ENCODE measurements at regions not wholly inside any gene's neighbourhood (a gene's known extent, or its start where the extent isn't known, plus 50 kb on each side); places are given as distances from the start of the nearest gene placed in this dataset.
"Not testable (repeated sequence)": the region's sequence is repeated elsewhere in the genome, so short reads cannot be mapped to it uniquely, and the experiment has no call there.

DNA sequence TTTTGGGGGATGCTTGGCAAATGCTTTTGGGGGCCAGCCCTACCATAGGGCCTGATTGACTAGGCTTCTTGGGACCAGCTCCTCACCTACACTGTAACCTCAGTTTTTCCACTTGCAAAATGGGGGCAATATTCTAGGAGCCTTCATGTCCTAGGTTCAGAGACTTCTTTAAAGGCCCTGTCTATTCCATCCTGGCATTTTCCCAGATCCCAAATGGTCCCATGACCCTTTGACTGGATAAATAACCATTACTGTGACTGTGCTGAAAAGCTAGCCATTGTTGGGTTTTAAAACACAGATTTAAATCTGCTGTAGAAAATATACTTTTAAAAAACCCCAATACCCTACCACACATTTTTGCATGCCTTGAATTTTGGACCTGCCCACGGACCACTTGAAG, 149.8 kb downstream of the EFNB1 start:
- TF ChIP-seq, protein P1, sequence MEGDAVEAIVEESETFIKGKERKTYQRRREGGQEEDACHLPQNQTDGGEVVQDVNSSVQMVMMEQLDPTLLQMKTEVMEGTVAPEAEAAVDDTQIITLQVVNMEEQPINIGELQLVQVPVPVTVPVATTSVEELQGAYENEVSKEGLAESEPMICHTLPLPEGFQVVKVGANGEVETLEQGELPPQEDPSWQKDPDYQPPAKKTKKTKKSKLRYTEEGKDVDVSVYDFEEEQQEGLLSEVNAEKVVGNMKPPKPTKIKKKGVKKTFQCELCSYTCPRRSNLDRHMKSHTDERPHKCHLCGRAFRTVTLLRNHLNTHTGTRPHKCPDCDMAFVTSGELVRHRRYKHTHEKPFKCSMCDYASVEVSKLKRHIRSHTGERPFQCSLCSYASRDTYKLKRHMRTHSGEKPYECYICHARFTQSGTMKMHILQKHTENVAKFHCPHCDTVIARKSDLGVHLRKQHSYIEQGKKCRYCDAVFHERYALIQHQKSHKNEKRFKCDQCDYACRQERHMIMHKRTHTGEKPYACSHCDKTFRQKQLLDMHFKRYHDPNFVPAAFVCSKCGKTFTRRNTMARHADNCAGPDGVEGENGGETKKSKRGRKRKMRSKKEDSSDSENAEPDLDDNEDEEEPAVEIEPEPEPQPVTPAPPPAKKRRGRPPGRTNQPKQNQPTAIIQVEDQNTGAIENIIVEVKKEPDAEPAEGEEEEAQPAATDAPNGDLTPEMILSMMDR (IDR thresholded peaks at IDR 0.05; ENCODE audit: low read depth, low read length) = no peak
- H3K4me3 ChIP-seq (ENCODE audit: low read depth, low read length) = no peak overlapping the region

DNA sequence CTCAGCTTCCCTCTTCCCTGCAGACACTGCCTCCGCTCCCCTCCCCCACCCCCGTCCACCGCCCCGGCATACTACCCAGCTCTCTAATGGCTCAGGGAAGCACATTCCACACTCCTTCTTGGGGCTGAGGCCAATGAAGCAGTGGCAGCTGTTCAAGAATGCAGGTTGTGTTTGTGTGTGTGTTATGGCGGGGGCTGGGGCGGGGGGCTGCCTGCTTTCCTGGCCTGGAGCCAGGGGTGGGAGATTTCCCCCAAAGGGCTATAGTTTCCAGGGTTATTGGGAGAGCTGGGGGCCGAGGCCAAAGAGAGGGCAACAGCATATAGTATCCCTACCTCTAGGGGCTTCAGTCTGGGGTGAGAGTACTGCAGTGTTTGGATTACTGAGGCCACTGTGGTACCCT, 149.4 kb downstream of the EFNB1 start:
- H3K4me3 ChIP-seq (ENCODE audit: low read depth, low read length) = no peak overlapping the region
- TF ChIP-seq, protein P1 (IDR thresholded peaks at IDR 0.05; ENCODE audit: low read depth, low read length) = no peak

GRCh38 chrX:68953331-68953730, 124.5 kb downstream of the EFNB1 start:
- TF ChIP-seq, protein P1 (IDR thresholded peaks at IDR 0.05; ENCODE audit: low read depth, low read length) = no peak
- H3K4me3 ChIP-seq (ENCODE audit: low read depth, low read length) = no peak overlapping the region

DNA sequence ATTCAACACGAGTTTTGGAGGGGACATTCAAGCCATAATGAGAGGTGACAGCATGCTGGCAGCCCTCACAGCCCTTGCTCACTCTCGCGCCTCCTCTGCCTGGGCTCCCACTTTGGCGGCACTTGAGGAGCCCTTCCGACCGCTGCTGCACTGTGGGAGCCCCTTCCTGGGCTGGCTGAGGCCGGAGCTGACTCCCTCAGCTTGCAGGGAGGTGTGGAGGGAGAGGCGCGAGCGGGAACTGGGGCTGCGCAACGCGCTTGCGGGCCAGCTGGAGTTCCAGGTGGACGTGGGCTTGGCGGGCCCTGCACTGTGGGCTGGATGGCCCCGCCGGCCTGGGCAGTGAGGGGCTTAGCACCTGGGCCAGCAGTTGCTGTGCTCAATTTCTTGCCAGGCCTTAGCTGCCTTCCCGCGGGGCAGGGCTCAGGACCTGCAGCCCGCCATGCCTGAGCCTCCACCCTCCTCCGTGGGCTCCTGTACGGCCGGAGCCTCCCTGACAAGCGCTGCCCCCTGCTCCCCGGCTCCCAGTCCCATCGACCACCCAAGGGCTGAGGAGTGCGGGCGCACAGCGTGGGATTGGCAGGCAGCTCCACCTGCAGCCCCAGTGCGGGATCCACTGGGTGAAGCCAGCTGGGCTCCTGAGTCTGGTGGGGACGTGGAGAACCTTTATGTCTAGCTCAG, 123.3 kb downstream of the EFNB1 start:
- H3K4me3 ChIP-seq (ENCODE audit: low read depth, low read length) = not testable (repeated sequence)

- TF ChIP-seq, protein P1 (IDR thresholded peaks at IDR 0.05; ENCODE audit: low read depth, low read length) = no peak
- H3K4me3 ChIP-seq (ENCODE audit: low read depth, low read length) = no peak overlapping the region
Measured at GRCh38 chrX:68950937-68951336, 122.1 kb downstream of the EFNB1 start.

- TF ChIP-seq, protein P1 (IDR thresholded peaks at IDR 0.05; ENCODE audit: low read depth, low read length) = no peak
- no peak overlapping the region for H3K4me3 ChIP-seq (ENCODE audit: low read depth, low read length)
Measured at GRCh38 chrX:68947882-68948605, 119.2 kb downstream of the EFNB1 start.

DNA sequence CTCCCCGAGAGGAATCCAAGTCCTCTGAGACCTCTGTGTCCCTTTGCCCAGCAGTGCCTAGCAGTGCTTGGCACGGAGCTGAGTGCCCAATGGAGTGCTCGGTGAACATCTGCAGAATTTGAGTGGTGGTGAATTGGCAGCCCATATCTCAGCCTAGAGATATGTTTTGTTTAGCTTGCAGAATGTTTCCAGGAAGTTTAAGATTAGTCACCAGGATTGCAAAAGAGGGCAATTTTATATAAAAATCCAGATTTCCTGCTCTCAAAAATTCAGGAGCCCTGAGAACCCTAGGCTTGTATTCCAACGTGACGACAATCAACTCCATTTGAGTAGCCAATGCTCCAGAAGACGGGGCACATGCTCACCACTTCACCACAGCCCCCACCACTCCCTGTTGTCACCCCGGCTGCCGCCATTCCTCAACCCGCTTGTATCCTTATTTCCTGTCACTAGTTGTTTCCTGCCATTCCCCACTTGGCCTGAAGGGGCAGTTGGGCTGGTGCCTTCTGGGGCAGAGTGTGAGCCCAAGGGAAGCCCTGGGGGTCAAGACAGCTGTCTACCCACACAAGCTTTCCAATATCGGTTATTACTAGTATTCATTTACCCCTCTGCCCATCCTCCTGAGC, 116.9 kb downstream of the EFNB1 start:
- no peak overlapping the region for H3K4me3 ChIP-seq (ENCODE audit: low read depth, low read length)
- TF ChIP-seq, protein P1 (IDR thresholded peaks at IDR 0.05; ENCODE audit: low read depth, low read length) = peak; percentile 43

Data from WI38 (cell line).